Activated CD8-positive, alpha-beta T cell treated with anti-CD3 and anti-CD28 coated beads for 36 hours (primary cell): ENCODE measurements at regions not wholly inside any gene's neighbourhood (a gene's known extent, or its start where the extent isn't known, plus 50 kb on each side); places are given as distances from the start of the nearest gene placed in this dataset.

Experiments used
- ATAC-seq: fragments of 200-7000 bp; cut with Tn5 transposase; one replicate; pipeline ENCODE4 v1.10.0; 2021; ENCODE audit warnings: mild to moderate bottlenecking, moderate library complexity
- CTCF ChIA-PET: fragments of 350-600 bp; sonication (Branson Sonifier 250); formaldehyde crosslinking; loops from one replicate; lab custom pipeline; 2021; ENCODE audit warnings: antibody characterized with exemption; lab: Charles Lee
- POLR2A ChIA-PET: fragments of 350-600 bp; sonication (Branson Sonifier 250); formaldehyde crosslinking; loops from one replicate; lab custom pipeline; 2021; ENCODE audit warnings: antibody characterized with exemption; lab: Charles Lee
- DNase-seq: peaks from one replicate; pipeline ENCODE4 v3.0.0-alpha.2; 2020
- H3K27ac Mint-ChIP-seq: one replicate; pipeline ENCODE4 v1.8.0; 2021; ENCODE audit warnings: mild to moderate bottlenecking, mixed read lengths
- H3K27me3 Mint-ChIP-seq: one replicate; pipeline ENCODE4 v1.8.0; 2021; ENCODE audit warnings: mixed read lengths
- H3K36me3 Mint-ChIP-seq: one replicate; pipeline ENCODE4 v1.8.0; 2021; ENCODE audit warnings: low read depth, mixed read lengths
- H3K4me1 Mint-ChIP-seq: one replicate; pipeline ENCODE4 v1.8.0; 2021; ENCODE audit warnings: low read depth, mixed read lengths
- H3K4me3 Mint-ChIP-seq: one replicate; pipeline ENCODE4 v1.8.0; 2021; ENCODE audit warnings: mild to moderate bottlenecking, moderate library complexity, mixed read lengths
- H3K9me3 Mint-ChIP-seq: one replicate; pipeline ENCODE4 v1.8.0; 2021; ENCODE audit warnings: mixed read lengths
- CTCF ChIP-seq: fragments of 200-600 bp; IDR thresholded peaks from one replicate; pipeline ENCODE4 v1.8.0; 2022; ENCODE audit warnings: antibody characterized with exemption, mild to moderate bottlenecking
- intact Hi-C: fragments of 100-400 bp; cut with micrococcal nuclease; formaldehyde crosslinking; loops from one replicate; pipeline ENCODE4 v1.10.0; 2022

GRCh38 chr6:82076916-82077315, 170.6 kb downstream of the IBTK start:
- Mint-ChIP-seq H3K9me3 (no peaks in the 10 kb centered on the region), H3K4me1 (no peaks in the 10 kb centered on the region), H3K27me3 (peaks cover 2% of the 10 kb centered on the region), H3K36me3 (no peaks in the 10 kb centered on the region), H3K27ac (no peak overlapping the region), H3K4me3 (no peak overlapping the region)
- TF ChIP-seq CTCF, result no peak
- ChIA-PET POLR2A (no interaction called here), CTCF (no interaction called here)
- DNase-seq (no peak), ATAC-seq (no peak)
- intact Hi-C loops, result no loop called here

GRCh38 chr6:82074556-82074955, 173.0 kb downstream of the IBTK start:
- ATAC-seq (no peak), DNase-seq (no peak)
- Mint-ChIP-seq H3K27me3 (peaks cover 2% of the 10 kb centered on the region), H3K9me3 (no peaks in the 10 kb centered on the region), H3K36me3 (no peaks in the 10 kb centered on the region), H3K27ac (no peak overlapping the region), H3K4me1 (no peaks in the 10 kb centered on the region), H3K4me3 (no peak overlapping the region)
- no peak for TF ChIP-seq CTCF
- intact Hi-C loops, result no loop called here
- ChIA-PET CTCF (no interaction called here), POLR2A (no interaction called here)

GRCh38 chr6:82073484-82073883, 174.1 kb downstream of the IBTK start:
- H3K4me1 Mint-ChIP-seq, result no peaks in the 10 kb centered on the region
- no peak overlapping the region for H3K27ac Mint-ChIP-seq
- POLR2A ChIA-PET, result no interaction called here
- no peak overlapping the region for H3K4me3 Mint-ChIP-seq
- H3K9me3 Mint-ChIP-seq, result no peaks in the 10 kb centered on the region
- no peak for TF ChIP-seq CTCF
- peaks cover 2% of the 10 kb centered on the region for H3K27me3 Mint-ChIP-seq
- no peaks in the 10 kb centered on the region for H3K36me3 Mint-ChIP-seq
- no peak for ATAC-seq
- DNase-seq, result no peak
- intact Hi-C loops, result no loop called here
- CTCF ChIA-PET, result no interaction called here

GRCh38 chr6:82072751-82073150, 174.8 kb downstream of the IBTK start:
- Mint-ChIP-seq H3K36me3 (no peaks in the 10 kb centered on the region), H3K4me3 (no peak overlapping the region), H3K4me1 (no peaks in the 10 kb centered on the region), H3K9me3 (no peaks in the 10 kb centered on the region), H3K27ac (no peak overlapping the region), H3K27me3 (peaks cover 2% of the 10 kb centered on the region)
- no peak for TF ChIP-seq CTCF
- intact Hi-C loops, result no loop called here
- DNase-seq (no peak), ATAC-seq (no peak)
- ChIA-PET CTCF (no interaction called here), POLR2A (no interaction called here)

GRCh38 chr6:82072121-82072521, 175.4 kb downstream of the IBTK start:
- ATAC-seq (no peak), DNase-seq (no peak)
- intact Hi-C loops, result no loop called here
- Mint-ChIP-seq H3K36me3 (no peaks in the 10 kb centered on the region), H3K9me3 (no peaks in the 10 kb centered on the region), H3K4me1 (no peaks in the 10 kb centered on the region), H3K27me3 (peaks cover 2% of the 10 kb centered on the region), H3K4me3 (no peak overlapping the region), H3K27ac (no peak overlapping the region)
- TF ChIP-seq CTCF, result no peak
- CTCF ChIA-PET, result no interaction called here
- POLR2A ChIA-PET, result no interaction called here
